SU-DHL-6 (cell line): ENCODE measurements at regions not wholly inside any gene's neighbourhood (a gene's known extent, or its start where the extent isn't known, plus 50 kb on each side); places are given as distances from the start of the nearest gene placed in this dataset.

ENCODE experiments used
- H2AFZ ChIP-seq: fragments of 200-600 bp; sonication (generic); 2 replicates; pipeline ENCODE4 v1.6.1; 2014; ENCODE audit warnings: low read depth, mild to moderate bottlenecking, moderate library complexity, mixed read lengths, antibody characterized with exemption, low read length; ENCODE audit not compliant: severe bottlenecking
- H3F3A ChIP-seq: fragments of 200-600 bp; shearing (Covaris generic); 2 replicates; pipeline ENCODE4 v1.6.0; 2016; ENCODE audit warnings: antibody characterized with exemption, mild to moderate bottlenecking; ENCODE audit not compliant: insufficient read depth
- H3K27ac ChIP-seq: fragments of 200-600 bp; sonication (generic); 2 replicates; pipeline ENCODE4 v1.5.1; 2016; ENCODE audit warnings: low read depth, mild to moderate bottlenecking, low read length, moderate library complexity, mixed read lengths
- H3K27me3 ChIP-seq: fragments of 200-600 bp; sonication (generic), shearing (Covaris generic); 2 replicates; pipeline ENCODE4 v1.6.0; 2014; ENCODE audit warnings: mild to moderate bottlenecking, low read length
- H3K36me3 ChIP-seq: fragments of 200-600 bp; sonication (generic); 2 replicates; pipeline ENCODE4 v1.6.1; 2014; ENCODE audit warnings: mild to moderate bottlenecking, low read length, mixed read lengths
- H3K4me2 ChIP-seq: fragments of 300-600, 200-600 bp; shearing (Covaris generic), sonication (generic); 2 replicates; pipeline ENCODE4 v1.6.0; 2014; ENCODE audit warnings: low read length, low read depth, mild to moderate bottlenecking; ENCODE audit not compliant: poor library complexity, severe bottlenecking
- H3K4me3 ChIP-seq: fragments of 200-600 bp; sonication (generic); 2 replicates; pipeline ENCODE4 v1.5.1; 2014; ENCODE audit warnings: antibody characterized with exemption, low read length, mild to moderate bottlenecking, mixed read lengths; ENCODE audit not compliant: insufficient read depth, poor library complexity, severe bottlenecking
- H3K79me2 ChIP-seq: fragments of 200-600 bp; sonication (generic); 2 replicates; pipeline ENCODE4 v1.6.1; 2014; ENCODE audit warnings: mild to moderate bottlenecking, low read length, moderate library complexity; ENCODE audit not compliant: insufficient read depth
- H3K9ac ChIP-seq: fragments of 200-600 bp; sonication (generic); 2 replicates; pipeline ENCODE4 v1.7.0; 2014; ENCODE audit warnings: mild to moderate bottlenecking, low read length
- H3K9me2 ChIP-seq: fragments of 200-600 bp; sonication (generic); replicated peaks from 2 replicates; pipeline ENCODE4 v1.6.1; 2014; ENCODE audit warnings: low read length; ENCODE audit not compliant: insufficient read depth
- H3K9me3 ChIP-seq: fragments of 200-600 bp; sonication (generic); 2 replicates; pipeline ENCODE4 v1.6.1; 2014; ENCODE audit warnings: low read length, mixed read lengths; ENCODE audit not compliant: insufficient read depth
- H4K20me1 ChIP-seq: fragments of 200-600 bp; sonication (generic); 2 replicates; pipeline ENCODE4 v1.6.1; 2014; ENCODE audit warnings: low read depth, mild to moderate bottlenecking, antibody characterized with exemption, low read length, moderate library complexity, mixed read lengths
- CTCF ChIP-seq: fragments of 200-600 bp; sonication (generic); IDR thresholded peaks from one replicate; pipeline ENCODE4 v1.5.1; 2017; ENCODE audit warnings: antibody characterized with exemption, mild to moderate bottlenecking, low read length, moderate library complexity; ENCODE audit not compliant: insufficient read depth, poor library complexity, severe bottlenecking
- EZH2phosphoT487 ChIP-seq: fragments of 200-600 bp; sonication (generic), shearing (Covaris generic); conservative IDR thresholded peaks from 2 replicates; pipeline ENCODE4 v1.6.1; 2018; ENCODE audit warnings: mild to moderate bottlenecking, antibody characterized with exemption, low read length, moderate library complexity, mixed read lengths

- TF ChIP-seq CTCF (no peak), EZH2phosphoT487 (no peak)
- H4K20me1 ChIP-seq: no peaks in the 10 kb centered on the region
- no peak overlapping the region for H2AFZ ChIP-seq
- H3K9ac ChIP-seq: no peak overlapping the region
- H3K4me3 ChIP-seq: no peak overlapping the region
- no peaks in the 10 kb centered on the region for H3K9me2 ChIP-seq
- H3K9me3 ChIP-seq: no peaks in the 10 kb centered on the region
- H3F3A ChIP-seq: no peaks in the 10 kb centered on the region
- no peak overlapping the region for H3K27ac ChIP-seq
- no peaks in the 10 kb centered on the region for H3K36me3 ChIP-seq
- no peaks in the 10 kb centered on the region for H3K79me2 ChIP-seq
- H3K4me2 ChIP-seq: no peak overlapping the region
- no peaks in the 10 kb centered on the region for H3K27me3 ChIP-seq
Measured at GRCh38 chr1:10901891-10902805, 105.7 kb upstream of the CASZ1 start.

- no peak overlapping the region for H3K9ac ChIP-seq
- no peaks in the 10 kb centered on the region for H3K36me3 ChIP-seq
- H3K9me3 ChIP-seq: no peaks in the 10 kb centered on the region
- H3F3A ChIP-seq: no peaks in the 10 kb centered on the region
- TF ChIP-seq CTCF (no peak), EZH2phosphoT487 (no peak)
- H3K79me2 ChIP-seq: no peaks in the 10 kb centered on the region
- no peak overlapping the region for H3K4me2 ChIP-seq
- H3K4me3 ChIP-seq: no peak overlapping the region
- H4K20me1 ChIP-seq: no peaks in the 10 kb centered on the region
- H3K27ac ChIP-seq: no peak overlapping the region
- no peak overlapping the region for H2AFZ ChIP-seq
- H3K27me3 ChIP-seq: no peaks in the 10 kb centered on the region
- no peaks in the 10 kb centered on the region for H3K9me2 ChIP-seq
Measured at GRCh38 chr1:10903421-10903820, 107.0 kb upstream of the CASZ1 start.

GRCh38 chr1:10903821-10904220, 107.4 kb upstream of the CASZ1 start:
- H3K4me2 ChIP-seq: no peak overlapping the region
- H3K9me2 ChIP-seq: no peaks in the 10 kb centered on the region
- H2AFZ ChIP-seq: no peak overlapping the region
- no peak overlapping the region for H3K27ac ChIP-seq
- no peaks in the 10 kb centered on the region for H3F3A ChIP-seq
- no peaks in the 10 kb centered on the region for H3K27me3 ChIP-seq
- H3K36me3 ChIP-seq: no peaks in the 10 kb centered on the region
- TF ChIP-seq CTCF (no peak), EZH2phosphoT487 (no peak)
- H3K9me3 ChIP-seq: no peaks in the 10 kb centered on the region
- no peak overlapping the region for H3K9ac ChIP-seq
- no peaks in the 10 kb centered on the region for H4K20me1 ChIP-seq
- H3K79me2 ChIP-seq: no peaks in the 10 kb centered on the region
- H3K4me3 ChIP-seq: no peak overlapping the region
